SIG-M5 treated with dmso at 0.1 percent for 504 hours (cell line): ENCODE measurements at regions not wholly inside any gene's neighbourhood (a gene's known extent, or its start where the extent isn't known, plus 50 kb on each side); places are given as distances from the start of the nearest gene placed in this dataset.
"Not testable (repeated sequence)": the region's sequence is repeated elsewhere in the genome, so short reads cannot be mapped to it uniquely, and the experiment has no call there.

Experiments
- DNase-seq: peaks from one replicate; lab custom pipeline; 2025; ENCODE audit not compliant: unreplicated experiment; lab: John Stamatoyannopoulos, UW

- DNase-seq = peak; percentile 60
Observed at GRCh38 chr4:106869551-106869950, 166.6 kb downstream of the DKK2 start.

- DNase-seq = no peak
Observed at GRCh38 chr4:106868381-106869035, 167.6 kb downstream of the DKK2 start.

GRCh38 chr4:106864231-106864630 lies 171.9 kb downstream of the DKK2 start:
- DNase-seq = no peak

- DNase-seq = no peak
Observed at GRCh38 chr4:106854569-106855351, 181.4 kb downstream of the DKK2 start.

- DNase-seq = no peak
Observed at GRCh38 chr4:106852426-106852825, 183.7 kb downstream of the DKK2 start.

GRCh38 chr4:106851726-106852125 lies 184.4 kb downstream of the DKK2 start:
- DNase-seq = no peak

- DNase-seq = no peak
Observed at GRCh38 chr4:106850691-106851090, 185.4 kb downstream of the DKK2 start.

- DNase-seq = no peak
Observed at GRCh38 chr4:106835919-106836318, 200.2 kb downstream of the DKK2 start.

- no peak for DNase-seq
Observed at GRCh38 chr4:106830879-106831278, 205.2 kb downstream of the DKK2 start.

- no peak for DNase-seq
Observed at GRCh38 chr4:106818764-106819163, 217.3 kb downstream of the DKK2 start.

- no peak for DNase-seq
Observed at GRCh38 chr4:106816496-106816895, 219.6 kb downstream of the DKK2 start.

GRCh38 chr4:106810122-106810521 lies 226.0 kb downstream of the DKK2 start:
- no peak for DNase-seq

GRCh38 chr4:106809076-106809475 lies 227.0 kb downstream of the DKK2 start:
- peak; percentile 63 for DNase-seq

- no peak for DNase-seq
Observed at GRCh38 chr4:106806158-106806797, 229.8 kb downstream of the DKK2 start.

- DNase-seq = no peak
Observed at GRCh38 chr4:106803083-106803482, 233.0 kb downstream of the DKK2 start.

GRCh38 chr4:106801386-106801785 lies 234.7 kb downstream of the DKK2 start:
- DNase-seq = no peak

GRCh38 chr4:106796876-106797275 lies 239.2 kb downstream of the DKK2 start:
- no peak for DNase-seq

- no peak for DNase-seq
Observed at GRCh38 chr4:106795326-106795725, 240.8 kb downstream of the DKK2 start.

GRCh38 chr4:106793933-106794332 lies 242.2 kb downstream of the DKK2 start:
- DNase-seq = no peak

GRCh38 chr4:106775636-106776035 lies 260.5 kb downstream of the DKK2 start:
- DNase-seq = peak; percentile 88

GRCh38 chr4:106774055-106774454 lies 262.1 kb downstream of the DKK2 start:
- not testable (repeated sequence) for DNase-seq
